HG03432 (cell line): ENCODE measurements at regions not wholly inside any gene's neighbourhood (a gene's known extent, or its start where the extent isn't known, plus 50 kb on each side); places are given as distances from the start of the nearest gene placed in this dataset.

ENCODE experiments used
- ATAC-seq: cut with Tn5 transposase; IDR thresholded peaks from one replicate; pipeline ENCODE4 v1.9.1; 2021; ENCODE audit warnings: mild to moderate bottlenecking, moderate library complexity; ENCODE audit not compliant: unreplicated experiment

GRCh38 chr6:41449399-41450245 is 96.6 kb upstream of the FOXP4 start:
- no peak for ATAC-seq

- ATAC-seq = no peak
Observed at GRCh38 chr6:41450581-41450980, 95.6 kb upstream of the FOXP4 start.

DNA sequence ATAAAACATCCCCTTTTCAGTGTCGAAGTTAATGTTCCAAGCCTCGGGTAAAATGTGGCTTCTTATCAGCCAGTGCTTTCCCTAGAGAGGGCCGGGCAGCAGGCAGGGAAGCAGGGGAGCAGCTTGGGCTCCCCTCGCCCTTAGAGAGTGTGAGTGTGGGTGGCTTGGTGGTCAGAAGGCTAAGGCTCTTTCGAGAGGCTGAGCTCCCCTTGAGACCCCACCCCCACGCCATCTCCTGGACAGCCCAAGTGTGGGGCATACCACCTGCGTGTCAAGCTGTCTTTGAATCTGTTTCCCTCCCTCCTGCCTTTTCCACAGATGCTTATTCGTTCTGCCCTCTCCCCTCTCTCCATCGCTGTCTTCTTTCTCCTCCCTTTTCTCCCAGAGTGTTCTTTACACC is 95.1 kb upstream of the FOXP4 start:
- ATAC-seq = no peak

DNA sequence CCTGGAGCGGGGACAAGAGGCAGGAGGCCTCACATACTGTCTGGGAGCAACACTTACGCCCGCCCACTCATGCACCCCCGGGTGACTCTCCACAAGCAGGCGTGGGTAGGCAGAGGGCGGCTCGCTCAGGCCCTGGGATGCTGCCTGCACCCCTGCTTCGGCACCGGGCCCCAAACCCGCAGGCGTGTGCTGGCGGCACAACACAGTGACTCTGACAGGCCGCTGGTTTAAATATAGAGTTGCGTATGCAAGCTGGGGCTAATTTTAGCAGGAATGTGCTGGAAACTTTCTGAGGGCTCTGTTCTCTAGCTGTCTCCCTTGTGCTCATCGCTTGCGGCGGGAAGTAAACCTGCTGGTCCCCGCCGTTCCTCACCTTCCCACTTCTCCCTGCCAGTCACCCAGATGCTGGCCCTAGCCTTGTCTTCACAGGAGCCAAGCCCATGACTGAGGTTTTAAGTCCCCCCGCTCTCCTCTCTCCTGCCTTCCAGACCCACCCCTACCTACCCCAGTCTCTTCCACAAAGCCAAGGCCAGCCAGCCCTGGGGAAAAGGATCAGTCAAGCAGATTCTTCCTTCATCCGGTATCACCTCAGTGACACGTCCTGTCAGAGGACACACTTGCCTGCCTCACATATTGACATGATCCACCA is 94.5 kb upstream of the FOXP4 start:
- ATAC-seq = no peak

- ATAC-seq = no peak
Observed at GRCh38 chr6:41452763-41453162, 93.4 kb upstream of the FOXP4 start.

- ATAC-seq = no peak
Observed at GRCh38 chr6:41453244-41453643, 92.9 kb upstream of the FOXP4 start.

DNA sequence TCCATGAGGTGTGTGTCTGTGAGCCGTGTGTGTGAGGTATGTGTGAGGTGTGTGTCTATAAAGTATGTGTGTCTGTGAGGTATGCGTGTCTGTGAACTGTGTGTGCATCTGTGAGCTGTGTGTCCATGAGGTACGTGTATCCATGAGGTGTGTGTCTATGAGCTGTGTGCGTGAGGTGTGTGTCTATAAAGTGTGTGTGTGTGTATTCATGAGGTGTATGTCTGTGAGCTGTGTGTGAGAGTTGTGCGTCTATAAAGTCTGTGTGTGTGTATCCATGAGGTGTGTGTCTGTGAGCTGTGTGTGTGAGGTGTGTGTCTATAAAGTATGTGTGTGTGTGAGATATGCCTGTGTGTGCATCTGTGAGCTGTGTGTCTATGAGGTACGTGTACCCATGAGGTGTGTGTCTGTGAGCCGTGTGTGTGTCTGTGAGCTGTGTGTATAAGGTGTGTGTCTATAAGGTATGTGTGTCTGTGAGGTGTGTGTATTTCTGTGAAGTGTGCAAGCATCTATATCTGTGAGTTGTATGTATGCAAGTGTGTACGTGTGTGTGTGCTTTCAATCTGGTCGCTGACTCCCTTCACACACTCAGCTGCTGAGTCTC is 91.9 kb upstream of the FOXP4 start:
- no peak for ATAC-seq

DNA sequence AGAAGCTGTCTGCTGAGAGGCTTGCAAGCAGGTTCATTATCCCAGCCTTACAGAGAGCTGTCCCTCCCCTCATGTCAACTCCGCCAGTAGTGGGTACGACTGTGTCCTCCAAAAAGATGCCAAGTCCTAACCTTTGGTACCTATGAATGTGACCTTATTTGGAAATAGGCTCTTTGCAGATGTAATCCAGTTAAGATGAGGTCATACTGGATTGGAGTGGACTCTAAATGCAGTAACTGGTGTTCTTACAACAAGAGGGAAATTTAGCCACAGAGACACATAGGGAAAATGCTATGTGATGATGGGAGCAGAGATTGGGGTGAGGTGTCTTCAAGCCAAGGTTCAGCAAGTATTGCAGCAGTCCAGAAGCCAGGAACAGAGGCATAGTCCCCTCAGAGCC is 90.8 kb upstream of the FOXP4 start:
- ATAC-seq = no peak

- no peak for ATAC-seq
Observed at GRCh38 chr6:41455818-41456217, 90.4 kb upstream of the FOXP4 start.

- no peak for ATAC-seq
Observed at GRCh38 chr6:41457303-41457670, 88.9 kb upstream of the FOXP4 start.

DNA sequence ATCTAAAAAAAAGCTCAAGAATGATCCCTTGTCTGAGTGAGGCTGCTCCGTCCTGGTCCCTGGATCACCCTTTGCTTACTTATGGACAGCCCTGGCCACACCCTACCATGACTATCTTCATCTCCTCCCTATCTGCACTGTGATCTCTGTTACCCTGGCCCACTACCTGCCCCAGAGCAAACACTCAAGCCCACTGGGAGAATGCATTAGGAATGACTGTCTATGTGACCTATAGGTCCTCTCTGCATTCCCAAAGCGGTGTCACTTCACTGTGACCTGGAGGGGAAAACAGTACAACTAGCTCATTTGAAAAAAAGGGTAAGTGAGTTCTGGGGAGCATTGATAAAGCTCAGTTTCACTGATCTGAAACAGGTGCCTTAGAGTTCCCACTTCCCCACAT is 86.4 kb upstream of the FOXP4 start:
- ATAC-seq = no peak

GRCh38 chr6:41460742-41461336 is 85.3 kb upstream of the FOXP4 start:
- no peak for ATAC-seq

- no peak for ATAC-seq
Observed at GRCh38 chr6:41462033-41462432, 84.1 kb upstream of the FOXP4 start.

DNA sequence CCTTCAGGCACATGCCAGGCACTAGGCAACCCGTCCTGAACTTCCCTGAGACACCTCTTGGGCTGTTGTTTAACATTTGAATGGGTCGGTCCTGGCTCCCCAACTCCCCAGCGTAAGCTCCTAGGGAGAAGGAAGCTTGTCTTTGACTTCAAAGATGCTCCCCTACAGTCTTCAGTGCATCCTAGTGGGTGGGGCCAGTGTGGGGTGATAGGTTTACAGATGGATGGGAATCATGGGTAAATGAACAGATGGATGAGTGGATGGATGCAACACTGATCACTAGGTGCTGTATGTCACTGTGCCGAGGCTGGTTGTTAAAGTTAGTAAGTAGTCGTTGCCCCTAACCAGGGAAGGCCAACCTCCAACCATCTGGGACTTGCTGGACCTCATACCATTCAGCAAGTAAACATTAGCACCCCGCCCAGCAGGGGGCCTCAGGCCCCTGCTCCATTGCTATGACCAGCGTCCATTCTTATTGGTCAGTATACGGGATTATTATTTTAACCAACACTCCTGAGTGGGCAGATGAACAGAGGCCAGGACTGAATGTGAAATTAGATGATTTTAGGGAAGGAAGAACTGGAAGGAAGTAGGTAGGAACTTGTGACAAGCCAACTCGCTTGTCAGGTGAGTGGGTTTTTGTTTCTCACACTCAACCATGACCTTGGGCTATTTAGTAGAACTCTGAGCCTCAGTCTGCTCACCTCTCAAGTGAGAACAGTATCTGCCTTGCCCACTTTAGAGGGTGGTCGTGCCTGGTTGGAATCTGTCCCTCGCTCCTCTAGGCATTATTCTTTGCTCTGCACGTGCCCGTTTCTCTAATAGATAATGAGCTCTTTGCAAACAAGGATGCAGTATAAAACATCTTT is 82.9 kb upstream of the FOXP4 start:
- ATAC-seq = no peak

DNA sequence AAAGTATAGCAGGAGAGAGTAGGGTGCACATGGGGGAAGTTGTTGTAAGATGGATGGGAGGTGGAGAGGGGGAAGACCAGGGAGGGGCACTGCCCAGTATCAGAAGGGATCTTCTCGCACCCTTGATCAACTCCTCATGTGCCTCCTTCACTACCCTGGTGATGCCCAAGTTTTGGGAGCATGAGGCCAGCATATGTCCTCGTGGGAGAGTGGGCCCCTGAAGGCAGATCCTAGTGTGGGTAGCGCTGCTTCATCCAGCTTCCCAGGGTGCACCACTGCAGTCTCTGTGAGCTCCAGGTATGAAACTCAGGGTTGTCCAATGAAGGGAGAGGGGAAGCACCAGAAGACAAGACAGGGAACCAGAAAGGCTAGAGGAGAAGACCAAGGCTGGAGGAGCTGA is 82.2 kb upstream of the FOXP4 start:
- no peak for ATAC-seq

DNA sequence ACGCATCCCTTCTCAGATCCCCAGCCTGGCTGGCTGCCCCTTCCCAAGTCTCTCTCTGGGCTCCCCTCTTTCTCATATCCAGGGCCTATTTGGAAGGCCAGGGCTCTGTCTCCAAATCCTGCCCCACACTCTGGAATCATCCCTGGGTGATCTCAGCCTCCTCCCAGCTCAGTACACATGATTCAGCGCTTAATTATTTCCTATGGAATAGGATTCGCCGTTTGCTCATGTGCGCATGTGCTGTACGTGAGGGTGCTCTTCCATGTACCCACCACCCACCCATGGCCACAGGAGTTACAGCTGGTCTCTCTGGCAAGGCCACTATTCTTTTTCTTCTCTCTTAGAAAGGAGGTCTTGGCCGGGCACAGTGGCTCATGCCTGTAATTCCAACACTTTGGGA is 81.7 kb upstream of the FOXP4 start:
- ATAC-seq = no peak

DNA sequence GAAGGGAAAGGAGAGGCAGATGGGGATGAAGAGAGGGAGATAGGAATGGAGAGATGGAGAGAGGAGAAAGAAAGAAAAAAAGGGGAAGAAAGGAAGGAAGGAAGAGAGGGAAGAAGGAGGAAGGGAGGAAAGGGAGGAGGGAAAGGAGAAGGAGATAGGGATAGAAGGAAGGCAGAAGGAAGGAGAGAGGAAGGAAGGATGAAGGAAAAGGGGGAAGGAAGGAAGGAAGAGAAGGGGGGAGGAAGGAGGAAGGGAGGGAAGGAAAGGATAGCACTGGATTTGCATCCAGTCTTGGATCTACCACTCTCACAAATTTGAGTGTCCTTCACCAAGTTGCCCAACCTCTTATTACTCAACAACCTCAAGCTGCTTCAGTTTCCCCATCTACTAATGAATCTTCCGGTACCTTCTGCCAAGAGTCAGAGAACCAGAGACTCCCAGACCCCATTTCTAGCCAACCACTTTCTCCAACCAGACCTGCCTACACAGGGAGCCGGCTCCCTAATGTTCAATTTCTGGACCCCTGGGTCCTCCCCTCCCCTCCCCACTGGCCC is 79.7 kb upstream of the FOXP4 start:
- ATAC-seq = no peak

GRCh38 chr6:41467061-41467460 is 79.1 kb upstream of the FOXP4 start:
- no peak for ATAC-seq

GRCh38 chr6:41467627-41468404 is 78.4 kb upstream of the FOXP4 start:
- ATAC-seq = no peak
